Osteocyte (in vitro differentiated cells): ENCODE measurements at regions not wholly inside any gene's neighbourhood (a gene's known extent, or its start where the extent isn't known, plus 50 kb on each side); places are given as distances from the start of the nearest gene placed in this dataset.

Source experiments
- DNase-seq: peaks from one replicate; pipeline ENCODE4 v3.0.0; 2021; ENCODE audit warnings: mixed read lengths; ENCODE audit not compliant: unreplicated experiment; ENCODE audit errors: extremely low spot score
- H3K27ac Mint-ChIP-seq: one replicate; pipeline ENCODE4 v1.8.0; 2021; ENCODE audit warnings: mild to moderate bottlenecking, mixed read lengths; ENCODE audit not compliant: unreplicated experiment
- H3K27me3 Mint-ChIP-seq: one replicate; pipeline ENCODE4 v1.8.0; 2021; ENCODE audit warnings: mixed read lengths; ENCODE audit not compliant: unreplicated experiment
- H3K36me3 Mint-ChIP-seq: one replicate; pipeline ENCODE4 v1.8.0; 2021; ENCODE audit warnings: mixed read lengths; ENCODE audit not compliant: unreplicated experiment
- H3K4me1 Mint-ChIP-seq: one replicate; pipeline ENCODE4 v1.8.0; 2021; ENCODE audit warnings: mixed read lengths; ENCODE audit not compliant: unreplicated experiment
- H3K4me3 Mint-ChIP-seq: one replicate; pipeline ENCODE4 v1.8.0; 2021; ENCODE audit warnings: mild to moderate bottlenecking, moderate library complexity, mixed read lengths; ENCODE audit not compliant: unreplicated experiment
- H3K9me3 Mint-ChIP-seq: one replicate; pipeline ENCODE4 v1.8.0; 2021; ENCODE audit warnings: mixed read lengths; ENCODE audit not compliant: unreplicated experiment
- CTCF ChIP-seq: fragments of 200-600 bp; sonication (generic); IDR thresholded peaks from 2 replicates; pipeline ENCODE4 v1.5.0; 2021; ENCODE audit warnings: antibody characterized with exemption, mild to moderate bottlenecking, moderate library complexity

- no peaks in the 10 kb centered on the region for H3K36me3 Mint-ChIP-seq
- no peaks in the 10 kb centered on the region for H3K4me1 Mint-ChIP-seq
- no peak for TF ChIP-seq CTCF
- no peak for DNase-seq
- peaks cover 4% of the 10 kb centered on the region for H3K27me3 Mint-ChIP-seq
- no peaks in the 10 kb centered on the region for H3K9me3 Mint-ChIP-seq
- no peak overlapping the region for H3K4me3 Mint-ChIP-seq
- no peak overlapping the region for H3K27ac Mint-ChIP-seq
Observed at GRCh38 chr4:110907801-110908313, 285.0 kb upstream of the PITX2 start.

GRCh38 chr4:110914791-110915190, 291.9 kb upstream of the PITX2 start:
- no peaks in the 10 kb centered on the region for H3K9me3 Mint-ChIP-seq
- TF ChIP-seq CTCF, result no peak

GRCh38 chr4:110915301-110915700, 292.4 kb upstream of the PITX2 start:
- Mint-ChIP-seq H3K9me3 (no peaks in the 10 kb centered on the region), H3K27me3 (no peaks in the 10 kb centered on the region), H3K4me1 (no peaks in the 10 kb centered on the region), H3K36me3 (no peaks in the 10 kb centered on the region), H3K4me3 (no peak overlapping the region), H3K27ac (no peak overlapping the region)
- DNase-seq, result no peak
- TF ChIP-seq CTCF, result no peak

More at GRCh38 chr4:110914791-110915190, 291.9 kb upstream of the PITX2 start:
- H3K4me3 Mint-ChIP-seq, result no peak overlapping the region
- no peaks in the 10 kb centered on the region for H3K36me3 Mint-ChIP-seq
- H3K27ac Mint-ChIP-seq, result no peak overlapping the region
- no peaks in the 10 kb centered on the region for H3K27me3 Mint-ChIP-seq
- no peaks in the 10 kb centered on the region for H3K4me1 Mint-ChIP-seq
- DNase-seq, result no peak

- no peaks in the 10 kb centered on the region for H3K9me3 Mint-ChIP-seq
- H3K36me3 Mint-ChIP-seq, result no peaks in the 10 kb centered on the region
- no peak for TF ChIP-seq CTCF
- no peak overlapping the region for H3K4me3 Mint-ChIP-seq
- H3K4me1 Mint-ChIP-seq, result no peaks in the 10 kb centered on the region
- no peaks in the 10 kb centered on the region for H3K27me3 Mint-ChIP-seq
- no peak overlapping the region for H3K27ac Mint-ChIP-seq
- no peak for DNase-seq
Observed at GRCh38 chr4:110916505-110916904, 293.6 kb upstream of the PITX2 start.

- H3K4me1 Mint-ChIP-seq, result no peaks in the 10 kb centered on the region
- H3K36me3 Mint-ChIP-seq, result no peaks in the 10 kb centered on the region
- no peak for TF ChIP-seq CTCF
- no peak for DNase-seq
- no peak overlapping the region for H3K27ac Mint-ChIP-seq
- no peaks in the 10 kb centered on the region for H3K9me3 Mint-ChIP-seq
- no peaks in the 10 kb centered on the region for H3K27me3 Mint-ChIP-seq
- no peak overlapping the region for H3K4me3 Mint-ChIP-seq
Observed at GRCh38 chr4:110917835-110918234, 295.0 kb upstream of the PITX2 start.
